CD14-positive monocyte (primary cell): ENCODE measurements at regions not wholly inside any gene's neighbourhood (a gene's known extent, or its start where the extent isn't known, plus 50 kb on each side); places are given as distances from the start of the nearest gene placed in this dataset.

Experiments used
- DNase-seq, 3 donors: peaks; one replicate each; pipeline ENCODE4 v3.0.0-alpha.2; 2011 to 2022
- H2AFZ ChIP-seq: 2 replicates; pipeline ENCODE4 v1.6.0; 2012; ENCODE audit warnings: mild to moderate bottlenecking, low read depth, low read length, inconsistent platforms; ENCODE audit not compliant: insufficient read depth, poor library complexity, severe bottlenecking
- H3K27ac ChIP-seq, 2 donors: 1 replicate in 1 of 2; 2 replicates in 1 of 2; pipeline ENCODE4 v1.5.1; 2012 to 2013; ENCODE audit warnings: low read length in 2 of 2, control low read depth in 1 of 2, inconsistent platforms in 1 of 2, low read depth in 1 of 2, mild to moderate bottlenecking in 1 of 2
- H3K27me3 ChIP-seq, 2 donors: one replicate each; pipeline versions ENCODE4 v1.6.0 to v1.6.1; 2011 to 2013; ENCODE audit warnings: low read length in 2 of 2; ENCODE audit not compliant: control insufficient read depth in 2 of 2, insufficient read depth in 2 of 2
- H3K36me3 ChIP-seq, 2 donors: replicated peaks in 1 of 2; 1 replicate in 1 of 2; 2 replicates in 1 of 2; pipeline versions ENCODE4 v1.5.1 to v1.6.1; 2012 to 2013; ENCODE audit warnings: low read length in 2 of 2, control low read depth in 1 of 2, inconsistent platforms in 1 of 2, mild to moderate bottlenecking in 1 of 2; ENCODE audit not compliant: insufficient read depth in 2 of 2, control insufficient read depth in 1 of 2
- H3K4me1 ChIP-seq, 2 donors: 1 replicate in 1 of 2; 2 replicates in 1 of 2; pipeline versions ENCODE4 v1.5.1 to v1.6.1; 2012 to 2013; ENCODE audit warnings: low read length in 2 of 2, control low read depth in 1 of 2, inconsistent platforms in 1 of 2, mild to moderate bottlenecking in 1 of 2, moderate library complexity in 1 of 2; ENCODE audit not compliant: insufficient read depth in 2 of 2, control insufficient read depth in 1 of 2
- H3K4me2 ChIP-seq: replicated peaks from 2 replicates; pipeline ENCODE3; 2012; ENCODE audit warnings: low read length, moderate library complexity, mild to moderate bottlenecking; ENCODE audit not compliant: poor library complexity, severe bottlenecking; ENCODE audit errors: extremely low read depth
- H3K4me3 ChIP-seq, 3 experiments: fragments of 200-600 bp in 1 of 3; sonication (generic) in 1 of 3; replicated peaks in 1 of 3; 1 replicate in 2 of 3; 2 replicates in 1 of 3; pipeline ENCODE4 v1.5.1; 2011 to 2013; ENCODE audit warnings: low read length in 3 of 3, mild to moderate bottlenecking in 3 of 3, control low read depth in 2 of 3, low read depth in 2 of 3, inconsistent platforms in 1 of 3, moderate library complexity in 1 of 3
- H3K79me2 ChIP-seq: 2 replicates; pipeline ENCODE4 v1.6.0; 2012; ENCODE audit warnings: mild to moderate bottlenecking, control low read depth, inconsistent platforms, low read length, moderate library complexity; ENCODE audit not compliant: insufficient read depth
- H3K9ac ChIP-seq: 2 replicates; pipeline ENCODE4 v1.6.0; 2017; ENCODE audit warnings: low read length, mild to moderate bottlenecking; ENCODE audit not compliant: insufficient read depth, poor library complexity, severe bottlenecking
- H3K9me3 ChIP-seq, 2 donors: replicated peaks in 1 of 2; 1 replicate in 1 of 2; 2 replicates in 1 of 2; pipeline versions ENCODE4 v1.5.1 to v1.6.1; 2012 to 2013; ENCODE audit warnings: low read length in 2 of 2, control low read depth in 1 of 2; ENCODE audit not compliant: control insufficient read depth in 1 of 2, insufficient read depth in 1 of 2
- H4K20me1 ChIP-seq: 2 replicates; pipeline ENCODE4 v1.6.0; 2012; ENCODE audit warnings: mild to moderate bottlenecking, low read length, control low read depth, moderate library complexity; ENCODE audit not compliant: insufficient read depth
- H3K27ac Mint-ChIP-seq, 7 donors: one replicate each; pipeline ENCODE4 v1.8.0; 2020; ENCODE audit warnings: mild to moderate bottlenecking in 7 of 7, mixed read lengths in 7 of 7, moderate library complexity in 6 of 7, inconsistent platforms in 2 of 7
- H3K27me3 Mint-ChIP-seq, 3 donors: one replicate each; pipeline ENCODE4 v1.8.0; 2021 to 2022; ENCODE audit warnings: low read depth in 3 of 3, mild to moderate bottlenecking in 3 of 3, mixed read lengths in 3 of 3, moderate library complexity in 3 of 3, inconsistent platforms in 1 of 3
- H3K36me3 Mint-ChIP-seq, 2 donors: one replicate each; pipeline ENCODE4 v1.8.0; 2020; ENCODE audit warnings: mixed read lengths in 2 of 2, inconsistent platforms in 1 of 2, mild to moderate bottlenecking in 1 of 2
- H3K4me1 Mint-ChIP-seq: one replicate; pipeline ENCODE4 v1.8.0; 2020; ENCODE audit warnings: mild to moderate bottlenecking, mixed read lengths
- H3K4me3 Mint-ChIP-seq, 2 donors: one replicate each; pipeline ENCODE4 v1.8.0; 2020; ENCODE audit warnings: mild to moderate bottlenecking in 2 of 2, mixed read lengths in 2 of 2, moderate library complexity in 1 of 2
- H3K9me3 Mint-ChIP-seq, 7 donors: one replicate each; pipeline ENCODE4 v1.8.0; 2020 to 2022; ENCODE audit warnings: mixed read lengths in 7 of 7, mild to moderate bottlenecking in 6 of 7, moderate library complexity in 6 of 7, inconsistent platforms in 2 of 7
- WGBS: methylation state at CpG from one replicate; pipeline ENCODE4 v1.1.5; 2013; ENCODE audit warnings: missing lambda C conversion rate; ENCODE audit not compliant: insufficient coverage; 5-methylcytosine and 5-hydroxymethylcytosine counted together
- intact Hi-C, 2 donors: fragments of 100-400 bp; cut with micrococcal nuclease; formaldehyde crosslinking; loops; one replicate each; pipeline versions ENCODE4 v1.15.0 to v1.15.1; 2023
- TF ChIP-seq, protein P1 (sequence below): fragments of 200-600 bp; IDR thresholded peaks from one replicate; pipeline ENCODE4 v1.8.0; 2022; ENCODE audit warnings: antibody characterized with exemption, mild to moderate bottlenecking

DNA sequence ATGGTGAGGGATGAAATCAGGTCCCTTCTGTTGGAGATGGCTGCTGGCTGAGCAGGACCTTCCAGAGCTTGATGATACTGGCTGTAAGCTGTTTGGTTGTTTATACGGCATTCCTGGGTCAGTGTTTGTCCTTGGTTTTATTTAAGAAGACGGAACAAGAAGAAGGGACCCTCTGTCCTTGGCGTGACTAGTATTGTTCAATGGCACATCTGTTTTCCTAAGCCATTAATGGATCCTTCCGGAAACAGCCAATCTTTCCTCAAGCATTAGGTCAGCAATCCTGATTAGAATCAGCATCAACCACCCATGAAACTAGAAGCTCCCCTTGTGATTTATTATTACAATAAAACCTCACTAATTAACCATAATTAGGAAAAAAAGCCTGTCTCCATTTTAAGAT is 128.7 kb upstream of the KIAA1217 start:
- H3K9me3 ChIP-seq, result no peaks in the 10 kb centered on the region
- H3K4me3 ChIP-seq, result no peak overlapping the region
- H3K4me1 ChIP-seq, result no peaks in the 10 kb centered on the region
- H3K4me2 ChIP-seq, result no peak overlapping the region
- Mint-ChIP-seq H3K4me1 (no peaks in the 10 kb centered on the region), H3K9me3 (peaks cover 0 to 21% (median 4%) of the 10 kb centered on the region in 7 donors), H3K36me3 (no peaks in the 10 kb centered on the region), H3K27ac (no peak overlapping the region), H3K27me3 (no peaks in the 10 kb centered on the region), H3K4me3 (no peak overlapping the region)
- H3K27me3 ChIP-seq, result no peaks in the 10 kb centered on the region
- no peak overlapping the region for H3K9ac ChIP-seq
- H4K20me1 ChIP-seq, result no peaks in the 10 kb centered on the region
- no peak overlapping the region for H3K27ac ChIP-seq
- no peak overlapping the region for H2AFZ ChIP-seq
- no peaks in the 10 kb centered on the region for H3K36me3 ChIP-seq
- intact Hi-C loops, result no loop called here
- DNase-seq, result no peak
- WGBS, result 83% methylated on average over 1 of the region's 4 CpGs
- TF ChIP-seq, protein P1, sequence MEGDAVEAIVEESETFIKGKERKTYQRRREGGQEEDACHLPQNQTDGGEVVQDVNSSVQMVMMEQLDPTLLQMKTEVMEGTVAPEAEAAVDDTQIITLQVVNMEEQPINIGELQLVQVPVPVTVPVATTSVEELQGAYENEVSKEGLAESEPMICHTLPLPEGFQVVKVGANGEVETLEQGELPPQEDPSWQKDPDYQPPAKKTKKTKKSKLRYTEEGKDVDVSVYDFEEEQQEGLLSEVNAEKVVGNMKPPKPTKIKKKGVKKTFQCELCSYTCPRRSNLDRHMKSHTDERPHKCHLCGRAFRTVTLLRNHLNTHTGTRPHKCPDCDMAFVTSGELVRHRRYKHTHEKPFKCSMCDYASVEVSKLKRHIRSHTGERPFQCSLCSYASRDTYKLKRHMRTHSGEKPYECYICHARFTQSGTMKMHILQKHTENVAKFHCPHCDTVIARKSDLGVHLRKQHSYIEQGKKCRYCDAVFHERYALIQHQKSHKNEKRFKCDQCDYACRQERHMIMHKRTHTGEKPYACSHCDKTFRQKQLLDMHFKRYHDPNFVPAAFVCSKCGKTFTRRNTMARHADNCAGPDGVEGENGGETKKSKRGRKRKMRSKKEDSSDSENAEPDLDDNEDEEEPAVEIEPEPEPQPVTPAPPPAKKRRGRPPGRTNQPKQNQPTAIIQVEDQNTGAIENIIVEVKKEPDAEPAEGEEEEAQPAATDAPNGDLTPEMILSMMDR, result no peak
- no peaks in the 10 kb centered on the region for H3K79me2 ChIP-seq

DNA sequence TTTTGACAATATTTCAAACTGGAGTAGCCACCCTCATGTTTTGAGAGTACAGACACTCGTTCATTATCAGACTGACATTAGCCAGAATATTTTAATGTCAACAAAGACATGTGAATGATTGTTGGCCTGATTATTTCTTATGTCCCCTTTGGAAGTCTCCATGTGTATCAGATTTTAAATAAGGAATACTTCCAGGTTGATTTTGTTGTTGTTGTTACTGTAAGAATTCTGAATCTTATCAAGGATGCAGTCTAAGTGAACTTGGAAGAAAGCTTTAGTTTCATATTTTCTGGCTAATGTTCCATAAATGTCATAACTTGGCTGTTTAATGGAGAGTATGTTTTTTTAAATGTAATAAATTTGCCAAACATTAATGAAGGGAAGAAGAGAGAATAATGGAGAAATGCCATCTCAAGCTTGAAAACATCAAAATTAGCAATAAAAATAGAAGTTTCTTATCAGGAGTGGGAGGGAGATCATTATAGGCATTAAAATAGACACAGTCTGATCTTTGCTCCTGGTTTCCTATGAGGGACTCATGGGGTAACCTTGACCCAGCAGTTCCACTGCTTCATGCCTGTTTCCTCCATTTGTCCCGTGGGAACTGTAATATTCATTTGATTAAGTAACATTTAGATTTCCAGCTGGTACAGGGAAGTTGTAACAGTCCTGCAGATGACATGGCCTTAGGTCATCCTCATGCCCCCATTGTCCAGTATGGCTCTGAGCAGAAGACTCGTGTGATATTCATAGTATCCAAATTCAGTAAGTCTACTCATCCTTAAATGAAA is 122.4 kb upstream of the KIAA1217 start:
- DNase-seq, result no peak
- Mint-ChIP-seq H3K4me3 (no peak overlapping the region), H3K36me3 (no peaks in the 10 kb centered on the region), H3K27ac (no peak overlapping the region), H3K4me1 (no peaks in the 10 kb centered on the region), H3K9me3 (peaks cover 0 to 22% (median 5%) of the 10 kb centered on the region in 7 donors), H3K27me3 (peaks cover 0 to 2% (median 0%) of the 10 kb centered on the region in 3 donors)
- intact Hi-C loops, result no loop called here
- Histone ChIP-seq H3K4me2 (no peak overlapping the region), H3K27me3 (no peaks in the 10 kb centered on the region), H3K36me3 (no peaks in the 10 kb centered on the region), H4K20me1 (no peaks in the 10 kb centered on the region), H3K4me3 (no peak overlapping the region), H3K9me3 (peaks cover 0 to 8% of the 10 kb centered on the region in 2 donors), H3K27ac (no peak overlapping the region), H3K9ac (no peak overlapping the region), H3K4me1 (no peaks in the 10 kb centered on the region), H3K79me2 (no peaks in the 10 kb centered on the region), H2AFZ (no peak overlapping the region)
- TF ChIP-seq, protein P1, result no peak
- WGBS, result no CpG with 5 or more reads among the region's 3 CpGs
